Thymus (tissue), 11 donors: ENCODE measurements at regions not wholly inside any gene's neighbourhood (a gene's known extent, or its start where the extent isn't known, plus 50 kb on each side); places are given as distances from the start of the nearest gene placed in this dataset.

Experiments used
- DNase-seq, 9 donors: peaks; one replicate each; pipeline ENCODE4 v3.0.0-alpha.2; 2013; ENCODE audit warnings: low spot score in 9 of 9, low read depth in 6 of 9, missing footprints in 1 of 9
- H3K27ac ChIP-seq, 2 donors: one replicate each; pipeline ENCODE4 v1.5.1; 2013; ENCODE audit warnings: control low read depth in 1 of 2, low read depth in 1 of 2, low read length in 1 of 2, mild to moderate bottlenecking in 1 of 2, moderate library complexity in 1 of 2
- H3K27me3 ChIP-seq, 2 donors: one replicate each; pipeline ENCODE4 v1.5.1; 2013; ENCODE audit warnings: low read length in 1 of 2; ENCODE audit not compliant: control insufficient read depth in 2 of 2, insufficient read depth in 1 of 2
- H3K36me3 ChIP-seq, 2 donors: one replicate each; pipeline ENCODE4 v1.5.1; 2013; ENCODE audit warnings: low read length in 1 of 2, mild to moderate bottlenecking in 1 of 2, moderate library complexity in 1 of 2; ENCODE audit not compliant: control insufficient read depth in 2 of 2, insufficient read depth in 2 of 2
- H3K4me1 ChIP-seq, 2 donors: one replicate each; pipeline ENCODE4 v1.5.1; 2013; ENCODE audit warnings: low read length in 2 of 2; ENCODE audit not compliant: control insufficient read depth in 2 of 2, insufficient read depth in 2 of 2
- H3K4me3 ChIP-seq, 2 donors: one replicate each; pipeline ENCODE4 v1.5.1; 2013; ENCODE audit warnings: low read length in 2 of 2, control low read depth in 1 of 2, mild to moderate bottlenecking in 1 of 2
- H3K9me3 ChIP-seq, 2 donors: one replicate each; pipeline ENCODE4 v1.5.1; 2013; ENCODE audit warnings: low read length in 1 of 2, mild to moderate bottlenecking in 1 of 2; ENCODE audit not compliant: control insufficient read depth in 2 of 2, insufficient read depth in 1 of 2
- WGBS: extraction: QIAGEN DNeasy Blood & Tissue Kit; methylation state at CpG from one replicate; pipeline ENCODE4 v1.1.7; 2013; 5-methylcytosine and 5-hydroxymethylcytosine counted together
- donor health status: healthy.

DNA sequence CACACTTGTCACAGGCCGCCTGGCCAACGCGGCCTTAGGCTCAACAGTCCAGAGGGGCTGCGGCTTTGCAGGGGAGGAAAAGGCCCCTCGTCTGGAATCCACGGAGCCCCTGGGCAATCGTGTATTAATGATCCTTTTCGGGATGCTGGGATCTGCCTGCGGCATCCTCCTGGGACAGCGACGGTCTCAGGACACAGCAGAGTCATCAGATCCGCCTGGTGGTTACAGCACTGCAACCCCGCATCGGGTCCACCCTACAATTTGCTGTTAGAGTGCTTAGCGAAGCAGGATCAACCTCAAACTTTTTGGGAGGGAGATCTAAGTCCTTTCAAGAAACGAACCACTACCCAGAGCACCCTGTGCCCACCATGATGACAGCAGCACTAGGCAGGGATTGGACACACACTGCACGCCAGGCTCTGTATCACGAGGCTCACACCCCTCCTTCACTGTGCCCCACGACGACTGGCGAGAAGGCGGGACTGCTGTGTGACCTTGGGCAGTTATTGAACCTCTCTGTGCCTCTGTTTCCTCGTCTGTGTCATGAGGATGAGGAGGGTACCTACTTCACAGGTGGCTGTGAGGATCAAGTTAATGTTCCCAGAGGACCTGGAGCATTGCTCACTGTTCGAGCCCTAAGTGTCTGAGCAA is 100.4 kb upstream of the COL5A1 start:
- no peaks in the 10 kb centered on the region for H3K4me1 ChIP-seq
- H3K27me3 ChIP-seq, result peaks cover 0 to 5% of the 10 kb centered on the region in 2 donors
- H3K9me3 ChIP-seq, result no peaks in the 10 kb centered on the region
- no peak for DNase-seq
- H3K36me3 ChIP-seq, result no peaks in the 10 kb centered on the region
- WGBS, result 96% methylated on average over 24 of the region's 24 CpGs
- H3K27ac ChIP-seq, result no peak overlapping the region
- no peak overlapping the region for H3K4me3 ChIP-seq

DNA sequence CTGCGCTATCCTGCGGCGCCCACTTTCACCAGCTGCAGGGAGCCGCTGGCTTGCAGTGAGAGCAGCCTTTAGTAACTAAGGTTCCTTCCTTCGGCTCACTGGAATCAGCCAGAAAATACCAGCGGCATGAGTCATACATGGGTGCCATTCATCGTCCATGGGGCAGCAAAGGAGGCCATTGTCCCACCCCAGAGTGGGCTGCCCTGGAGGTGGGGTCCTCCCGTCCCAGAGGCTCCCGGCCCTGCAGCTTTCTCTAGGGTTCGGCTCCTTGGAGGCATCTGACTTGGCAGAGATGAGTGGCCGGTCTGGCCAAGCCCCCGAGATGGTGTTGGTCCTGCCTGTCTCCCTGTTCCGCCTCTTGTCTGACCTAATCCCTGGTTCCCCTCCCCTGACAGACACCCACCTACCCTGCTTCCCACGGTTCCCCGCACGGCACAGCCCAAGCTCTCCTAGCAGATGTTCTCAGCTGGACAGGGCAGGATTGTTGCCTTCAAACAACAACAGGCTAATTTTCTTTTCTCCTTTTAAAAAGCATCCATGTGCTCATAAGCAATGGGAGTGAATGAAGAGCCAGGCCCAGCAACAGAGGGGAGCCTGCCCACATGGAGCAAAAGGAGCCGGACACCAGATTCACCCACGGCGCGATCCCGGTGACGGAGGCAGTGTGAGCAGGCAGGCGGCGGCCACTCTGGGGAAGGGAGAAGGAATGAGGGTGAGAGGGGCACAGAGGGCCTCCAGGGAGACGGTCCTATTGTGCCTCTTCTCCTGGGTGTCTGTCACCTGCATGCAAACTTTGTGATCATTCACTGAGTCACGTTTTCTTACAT is 97.0 kb upstream of the COL5A1 start:
- DNase-seq, result no peak
- Histone ChIP-seq H3K27me3 (peaks cover 0 to 5% of the 10 kb centered on the region in 2 donors), H3K27ac (no peak overlapping the region)

DNA sequence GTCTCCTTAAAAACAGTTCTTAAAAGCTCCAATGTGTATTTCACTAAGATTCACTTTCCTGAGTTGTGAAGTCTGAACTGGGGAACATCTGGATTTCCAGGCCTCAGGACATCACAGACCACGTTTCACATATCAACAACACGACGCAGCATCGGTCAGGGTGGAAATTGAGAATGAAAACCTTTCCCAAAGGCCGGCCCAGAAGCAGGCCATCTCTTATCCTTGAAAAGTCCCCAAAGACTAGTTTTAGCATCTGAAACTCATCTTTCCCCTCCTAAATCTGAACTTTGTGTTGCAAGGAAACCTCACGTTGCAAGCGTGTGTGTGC is 96.4 kb upstream of the COL5A1 start:
- Histone ChIP-seq H3K9me3 (no peaks in the 10 kb centered on the region), H3K27me3 (peaks cover 0 to 5% of the 10 kb centered on the region in 2 donors), H3K27ac (peak overlapping the region in 1 of 2 donors; percentile 26), H3K4me3 (no peak overlapping the region), H3K36me3 (no peaks in the 10 kb centered on the region), H3K4me1 (no peaks in the 10 kb centered on the region)
- 90% methylated on average over 7 of the region's 7 CpGs for WGBS
- DNase-seq, result no peak

More for the DNA sequence above, 97.0 kb upstream of the COL5A1 start:
- no peaks in the 10 kb centered on the region for H3K4me1 ChIP-seq
- WGBS, result 96% methylated on average over 26 of the region's 26 CpGs
- H3K36me3 ChIP-seq, result no peaks in the 10 kb centered on the region
- H3K9me3 ChIP-seq, result no peaks in the 10 kb centered on the region
- H3K4me3 ChIP-seq, result no peak overlapping the region

DNA sequence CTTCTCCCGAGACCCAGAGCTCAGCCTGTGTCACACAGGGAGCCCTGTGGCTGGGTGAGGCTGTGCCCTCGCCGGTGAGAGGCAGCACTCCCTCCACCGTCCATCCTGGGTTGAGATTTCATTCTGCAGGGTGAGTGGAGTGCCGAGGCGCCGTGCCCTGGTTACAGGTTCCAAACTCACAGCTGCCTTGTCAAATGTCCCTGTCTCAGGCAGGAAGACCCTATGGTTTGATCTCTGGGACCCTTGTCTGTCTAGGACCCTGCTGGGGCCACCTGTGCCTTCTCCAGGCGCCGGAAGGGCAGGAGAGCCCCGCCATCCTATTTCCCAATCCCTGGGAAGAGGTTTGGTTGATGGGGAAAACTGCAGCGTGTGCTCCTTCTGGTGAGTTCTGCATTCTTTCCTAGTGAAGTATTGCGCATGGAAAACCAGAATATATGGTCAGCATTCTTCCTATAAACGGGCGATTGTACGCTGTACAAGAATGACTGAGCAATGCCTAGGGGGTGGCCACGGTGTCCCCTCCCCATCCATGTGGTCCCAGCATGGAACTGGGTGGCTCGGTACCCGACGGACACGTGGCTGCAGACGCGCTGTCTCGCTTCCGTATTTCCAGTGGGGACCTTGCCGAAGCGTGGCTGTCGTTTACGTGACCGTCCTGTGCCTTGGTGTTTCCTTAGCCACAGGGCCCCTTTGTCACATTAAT is 95.9 kb upstream of the COL5A1 start:
- no peak for DNase-seq
- Histone ChIP-seq H3K4me1 (no peaks in the 10 kb centered on the region), H3K4me3 (no peak overlapping the region), H3K27ac (peak overlapping the region in 1 of 2 donors; percentile 57), H3K9me3 (no peaks in the 10 kb centered on the region), H3K36me3 (no peaks in the 10 kb centered on the region), H3K27me3 (peaks cover 0 to 5% of the 10 kb centered on the region in 2 donors)
- 59% methylated on average over 29 of the region's 29 CpGs for WGBS

DNA sequence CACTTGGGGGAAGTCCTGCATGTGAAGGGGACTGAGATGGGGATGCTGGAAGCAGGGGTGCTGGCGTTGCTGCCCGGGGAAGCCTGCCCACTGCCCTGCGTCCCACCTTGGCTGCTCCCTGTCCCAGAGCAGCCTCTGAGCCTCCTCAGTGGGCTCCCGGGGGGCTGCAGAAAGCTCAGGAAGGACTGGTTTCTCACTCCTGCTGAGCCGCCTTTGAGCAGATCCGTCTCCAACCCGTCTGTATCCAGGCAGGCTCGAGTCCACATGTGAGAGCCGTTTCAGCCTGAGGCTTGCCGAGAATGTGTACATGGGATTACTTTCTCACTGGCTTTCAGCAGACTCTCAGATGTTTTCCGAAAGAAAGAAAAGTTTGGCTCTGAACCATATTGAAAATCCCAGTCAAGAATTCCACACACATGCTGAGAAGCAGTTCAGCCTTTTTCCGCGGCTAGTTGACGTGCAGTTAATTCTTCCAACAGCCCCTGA is 95.3 kb upstream of the COL5A1 start:
- Histone ChIP-seq H3K27me3 (peaks cover 0 to 8% of the 10 kb centered on the region in 2 donors), H3K9me3 (no peaks in the 10 kb centered on the region), H3K27ac (peak overlapping the region in 1 of 2 donors; percentile 57), H3K4me1 (no peaks in the 10 kb centered on the region), H3K4me3 (no peak overlapping the region), H3K36me3 (no peaks in the 10 kb centered on the region)
- WGBS, result 85% methylated on average over 14 of the region's 14 CpGs
- no peak for DNase-seq

DNA sequence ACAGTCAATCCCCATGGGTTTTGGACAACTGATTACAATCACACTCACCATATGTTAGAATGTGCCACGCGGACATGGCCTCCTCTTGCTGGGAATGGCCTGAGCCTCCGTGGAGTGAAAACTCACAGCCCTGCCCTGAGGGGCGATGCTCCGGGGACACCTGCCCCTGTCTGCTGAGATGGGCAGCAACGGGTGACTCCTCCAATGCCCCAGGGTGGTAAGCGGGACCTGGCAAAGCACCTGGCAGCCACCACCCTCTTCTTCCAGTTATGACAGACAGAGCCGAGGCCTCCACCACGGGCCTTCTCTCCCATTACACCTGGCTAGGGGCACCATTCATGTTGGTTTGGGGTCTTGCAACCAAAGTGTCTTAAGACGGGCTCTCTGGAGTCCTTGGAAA is 94.9 kb upstream of the COL5A1 start:
- WGBS, result 95% methylated on average over 10 of the region's 10 CpGs
- H3K4me3 ChIP-seq, result no peak overlapping the region
- no peak overlapping the region for H3K27ac ChIP-seq
- H3K27me3 ChIP-seq, result peaks cover 0 to 11% of the 10 kb centered on the region in 2 donors
- no peaks in the 10 kb centered on the region for H3K9me3 ChIP-seq
- DNase-seq, result no peak
- no peaks in the 10 kb centered on the region for H3K4me1 ChIP-seq
- H3K36me3 ChIP-seq, result no peaks in the 10 kb centered on the region

DNA sequence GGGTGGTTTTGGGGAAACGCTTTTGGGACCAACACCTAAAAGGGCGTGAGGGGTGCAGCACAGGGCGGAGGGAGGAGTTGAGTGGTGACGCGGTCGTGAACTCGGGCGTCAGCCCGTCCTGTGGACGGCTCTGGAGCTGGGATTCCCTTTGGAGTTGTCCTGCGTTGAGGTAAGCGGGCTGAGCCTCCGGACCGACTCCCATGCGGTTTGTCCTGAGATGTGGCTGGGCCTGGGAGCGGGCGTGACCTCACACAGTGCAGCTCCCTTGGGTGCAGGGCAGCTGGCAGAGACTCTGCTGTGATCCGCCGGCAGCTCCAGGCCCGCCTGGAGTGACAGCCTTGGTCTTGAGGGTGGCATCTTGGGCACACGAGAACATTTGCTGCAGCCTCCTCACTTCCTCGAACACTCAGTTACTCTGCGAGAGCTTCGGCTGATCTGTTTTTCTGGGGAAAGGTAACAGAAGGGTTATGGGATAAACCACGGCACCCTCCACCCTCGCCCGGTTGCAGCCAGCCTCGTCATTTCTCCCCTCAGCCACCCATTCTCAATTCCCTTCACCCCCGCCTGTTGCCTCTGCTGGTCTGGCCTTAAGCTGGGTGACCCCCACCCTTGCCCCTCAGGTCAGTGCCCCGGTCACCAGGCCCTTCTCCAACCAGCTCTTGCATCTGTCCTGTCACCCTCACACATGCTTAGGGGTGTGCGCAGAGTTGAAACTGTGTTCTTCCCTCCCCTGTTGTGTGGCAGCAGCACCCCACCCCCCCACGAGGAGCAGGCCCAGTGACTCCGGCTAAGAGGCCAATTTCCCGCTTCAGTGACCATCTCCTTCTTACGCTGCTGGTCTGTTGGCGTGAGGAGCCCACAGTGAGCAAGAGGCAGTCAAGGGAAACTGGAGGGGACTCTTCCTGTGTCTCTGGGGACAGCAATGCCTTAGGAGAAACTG is 94.2 kb upstream of the COL5A1 start:
- DNase-seq, result no peak
- H3K4me1 ChIP-seq, result no peaks in the 10 kb centered on the region
- no peaks in the 10 kb centered on the region for H3K9me3 ChIP-seq
- 93% methylated on average over 36 of the region's 36 CpGs for WGBS
- no peaks in the 10 kb centered on the region for H3K36me3 ChIP-seq
- H3K4me3 ChIP-seq, result no peak overlapping the region
- no peak overlapping the region for H3K27ac ChIP-seq
- peaks cover 0 to 18% of the 10 kb centered on the region in 2 donors for H3K27me3 ChIP-seq

DNA sequence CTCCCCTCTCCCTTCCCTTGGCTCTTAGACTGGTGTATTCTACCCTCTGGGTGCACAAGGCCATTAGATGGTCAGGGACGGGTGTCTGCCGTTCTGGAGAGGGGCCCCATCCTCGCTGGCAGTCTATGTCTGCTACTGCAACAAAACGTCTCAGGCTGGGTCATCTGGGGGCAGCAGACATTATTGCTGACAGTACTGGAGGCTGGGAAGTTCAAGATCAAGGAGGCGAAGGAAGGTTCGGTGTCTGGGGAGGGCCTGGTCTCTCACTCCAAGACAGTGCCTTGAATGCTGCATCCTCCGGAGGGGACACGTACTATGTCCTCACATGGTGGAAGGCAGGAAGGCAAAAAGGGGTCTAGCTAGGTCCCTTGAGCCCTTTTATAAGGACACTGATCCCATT is 93.4 kb upstream of the COL5A1 start:
- Histone ChIP-seq H3K27ac (no peak overlapping the region), H3K27me3 (peaks cover 0 to 22% of the 10 kb centered on the region in 2 donors), H3K36me3 (no peaks in the 10 kb centered on the region), H3K4me1 (no peaks in the 10 kb centered on the region), H3K9me3 (no peaks in the 10 kb centered on the region), H3K4me3 (no peak overlapping the region)
- 96% methylated on average over 8 of the region's 8 CpGs for WGBS
- no peak for DNase-seq
